HL-60 (cell line): ENCODE measurements at regions not wholly inside any gene's neighbourhood (a gene's known extent, or its start where the extent isn't known, plus 50 kb on each side); places are given as distances from the start of the nearest gene placed in this dataset.

ENCODE experiments used
- DNase-seq, 2 experiments: peaks; one replicate each; pipeline ENCODE4 v3.0.0-alpha.2; 2010 to 2020; ENCODE audit warnings: low read depth in 1 of 2, low spot score in 1 of 2
- H3K27ac ChIP-seq: fragments of 250-450 bp; sonication (Bioruptor Pico); replicated peaks from 2 replicates; pipeline ENCODE4 v1.5.1; 2020; ENCODE audit warnings: mild to moderate bottlenecking, moderate library complexity
- H3K27me3 ChIP-seq: fragments of 250-450 bp; sonication (Bioruptor Pico); 2 replicates; pipeline ENCODE4 v1.5.1; 2021; ENCODE audit warnings: mild to moderate bottlenecking, moderate library complexity; ENCODE audit not compliant: insufficient read depth, poor library complexity, severe bottlenecking
- H3K4me3 ChIP-seq: replicated peaks from 2 replicates; pipeline ENCODE4 v1.5.1; 2011; ENCODE audit warnings: mild to moderate bottlenecking, control low read depth, low read length; ENCODE audit not compliant: insufficient read depth
- CTCF ChIP-seq: IDR thresholded peaks from one replicate; pipeline ENCODE4 v1.5.1; 2011; ENCODE audit warnings: low read length, control low read depth, inconsistent platforms; ENCODE audit not compliant: insufficient read depth
- GABPA ChIP-seq: IDR thresholded peaks from 2 replicates; pipeline ENCODE4 v1.6.1; 2012; ENCODE audit warnings: low read depth
- POLR2AphosphoS5 ChIP-seq: IDR thresholded peaks from 2 replicates; pipeline ENCODE4 v1.6.1; 2012; ENCODE audit warnings: low read depth
- REST ChIP-seq: IDR thresholded peaks from 2 replicates; pipeline ENCODE4 v1.6.1; 2012; ENCODE audit warnings: low read depth; ENCODE audit not compliant: insufficient replicate concordance
- SPI1 ChIP-seq: IDR thresholded peaks from 2 replicates; pipeline ENCODE4 v1.6.1; 2012; ENCODE audit warnings: low read depth, mild to moderate bottlenecking, borderline replicate concordance

- DNase-seq = no peak
- Histone ChIP-seq H3K27me3 (no peaks in the 10 kb centered on the region), H3K27ac (no peak overlapping the region), H3K4me3 (no peak overlapping the region)
- TF ChIP-seq GABPA (no peak), CTCF (no peak), POLR2AphosphoS5 (no peak), SPI1 (no peak), REST (no peak)
Measured at GRCh38 chrX:148080593-148080992, 99.5 kb downstream of the FMR1NB start.

- H3K4me3 ChIP-seq = no peak overlapping the region
- no peak for DNase-seq
- H3K27me3 ChIP-seq = no peaks in the 10 kb centered on the region
- H3K27ac ChIP-seq = no peak overlapping the region
- TF ChIP-seq SPI1 = no peak
- TF ChIP-seq POLR2AphosphoS5 = no peak
- no peak for TF ChIP-seq GABPA
- TF ChIP-seq CTCF = no peak
- TF ChIP-seq REST = no peak
Measured at GRCh38 chrX:148084611-148085010, 103.5 kb downstream of the FMR1NB start.

GRCh38 chrX:148120151-148120550 lies 139.0 kb downstream of the FMR1NB start:
- no peak for DNase-seq
- no peaks in the 10 kb centered on the region for H3K27me3 ChIP-seq

More at GRCh38 chrX:148120151-148120550, 139.0 kb downstream of the FMR1NB start:
- Histone ChIP-seq H3K27ac (no peak overlapping the region), H3K4me3 (no peak overlapping the region)
- TF ChIP-seq SPI1 (no peak), REST (no peak), CTCF (no peak), GABPA (no peak), POLR2AphosphoS5 (no peak)
